ENCODE measurements at regions not wholly inside any gene's neighbourhood (a gene's known extent, or its start where the extent isn't known, plus 50 kb on each side); places are given as distances from the start of the nearest gene placed in this dataset.

DNA sequence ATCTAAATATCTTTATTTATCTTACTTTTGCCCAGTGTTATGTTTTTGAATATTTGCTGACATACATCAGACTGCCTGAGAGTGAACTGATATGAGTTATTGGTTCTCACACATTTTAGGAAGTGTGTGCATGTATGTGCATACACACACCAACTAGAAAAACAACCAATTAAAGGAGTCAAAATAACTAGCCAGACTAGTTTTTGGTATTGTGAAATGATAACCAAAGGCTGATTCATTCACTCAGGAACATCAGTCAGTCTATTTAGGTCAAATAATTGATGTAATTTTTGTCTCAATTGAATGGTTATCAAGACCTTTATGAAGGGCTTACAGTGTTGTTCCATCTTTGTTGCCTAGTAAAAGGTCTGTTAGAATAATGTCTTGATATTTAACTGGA, 369.3 kb upstream of the VRK2 start:
- no peak for DNase-seq
- no peaks in the 10 kb centered on the region for H3K27me3 ChIP-seq
- no peaks in the 10 kb centered on the region for H3K4me1 ChIP-seq
- H3K9me3 ChIP-seq: no peaks in the 10 kb centered on the region
- no peak overlapping the region for H3K4me3 ChIP-seq
- TF ChIP-seq POLR2A (IDR thresholded peaks at IDR 0.05): no peak
- H3K27ac ChIP-seq: no peak overlapping the region
- H3K36me3 ChIP-seq: no peaks in the 10 kb centered on the region

DNA sequence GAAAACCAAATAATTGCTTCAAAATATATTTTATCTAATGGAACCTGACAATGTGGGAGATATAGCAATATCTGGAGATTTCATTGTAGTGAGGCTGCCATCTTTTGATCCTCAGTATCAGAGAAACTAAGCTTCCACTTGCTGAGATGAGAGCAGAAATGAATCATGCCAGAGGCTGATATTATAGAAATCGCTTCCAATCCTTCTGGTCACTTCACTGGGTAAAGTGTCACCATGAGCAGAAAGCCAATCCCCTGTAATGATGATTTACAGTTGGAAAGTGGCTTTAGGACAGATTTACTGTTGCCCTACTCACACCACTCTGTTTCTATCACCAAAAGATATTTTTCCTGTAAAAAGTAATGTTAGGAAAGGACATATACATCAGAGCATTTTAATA, 365.0 kb upstream of the VRK2 start:
- TF ChIP-seq, protein P1, sequence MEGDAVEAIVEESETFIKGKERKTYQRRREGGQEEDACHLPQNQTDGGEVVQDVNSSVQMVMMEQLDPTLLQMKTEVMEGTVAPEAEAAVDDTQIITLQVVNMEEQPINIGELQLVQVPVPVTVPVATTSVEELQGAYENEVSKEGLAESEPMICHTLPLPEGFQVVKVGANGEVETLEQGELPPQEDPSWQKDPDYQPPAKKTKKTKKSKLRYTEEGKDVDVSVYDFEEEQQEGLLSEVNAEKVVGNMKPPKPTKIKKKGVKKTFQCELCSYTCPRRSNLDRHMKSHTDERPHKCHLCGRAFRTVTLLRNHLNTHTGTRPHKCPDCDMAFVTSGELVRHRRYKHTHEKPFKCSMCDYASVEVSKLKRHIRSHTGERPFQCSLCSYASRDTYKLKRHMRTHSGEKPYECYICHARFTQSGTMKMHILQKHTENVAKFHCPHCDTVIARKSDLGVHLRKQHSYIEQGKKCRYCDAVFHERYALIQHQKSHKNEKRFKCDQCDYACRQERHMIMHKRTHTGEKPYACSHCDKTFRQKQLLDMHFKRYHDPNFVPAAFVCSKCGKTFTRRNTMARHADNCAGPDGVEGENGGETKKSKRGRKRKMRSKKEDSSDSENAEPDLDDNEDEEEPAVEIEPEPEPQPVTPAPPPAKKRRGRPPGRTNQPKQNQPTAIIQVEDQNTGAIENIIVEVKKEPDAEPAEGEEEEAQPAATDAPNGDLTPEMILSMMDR (IDR thresholded peaks at IDR 0.05): no peak
- TF ChIP-seq POLR2A (IDR thresholded peaks at IDR 0.05): no peak
- Histone ChIP-seq H3K27ac (no peak overlapping the region), H3K27me3 (no peaks in the 10 kb centered on the region), H3K36me3 (no peaks in the 10 kb centered on the region), H3K9me3 (no peaks in the 10 kb centered on the region), H3K4me3 (no peak overlapping the region), H3K4me1 (no peaks in the 10 kb centered on the region)
- no peak for DNase-seq

DNA sequence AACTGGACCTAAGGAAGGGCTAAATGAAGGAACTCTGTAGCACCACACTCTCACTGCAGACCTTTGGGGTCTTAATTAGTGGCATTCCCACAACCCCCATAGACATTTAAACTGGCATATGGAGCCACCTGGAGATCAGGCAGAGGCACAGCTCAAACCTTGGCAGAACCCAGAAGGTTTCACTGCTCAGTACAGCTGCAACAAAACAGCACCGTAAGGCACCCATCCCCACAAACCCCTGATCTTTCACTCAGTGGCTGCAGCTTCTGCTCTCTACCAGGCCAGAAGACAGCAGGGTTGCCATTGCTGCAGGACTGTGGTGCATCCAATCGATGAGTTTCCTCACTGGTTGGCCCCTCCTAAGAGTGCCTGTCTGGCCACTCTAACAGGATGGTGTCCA, 361.6 kb upstream of the VRK2 start:
- Histone ChIP-seq H3K36me3 (no peaks in the 10 kb centered on the region), H3K27me3 (no peaks in the 10 kb centered on the region)

DNA sequence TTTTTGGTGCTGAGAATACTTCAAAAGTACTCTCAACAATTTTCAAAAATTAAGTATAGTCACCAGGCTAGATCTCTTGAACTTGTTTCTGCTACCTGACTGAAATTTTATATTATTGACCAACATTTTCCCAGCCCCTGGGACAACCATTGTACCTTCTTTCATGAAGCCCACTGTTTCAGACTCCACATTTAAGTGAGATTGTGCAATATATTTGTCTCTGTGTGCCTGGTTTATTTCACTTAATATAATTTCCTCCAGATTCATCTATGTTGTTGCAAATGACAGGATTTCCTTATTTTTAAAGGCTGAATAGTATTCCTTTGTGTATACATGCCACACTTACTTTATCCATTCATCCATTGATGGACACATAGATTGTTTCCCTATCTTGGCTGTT, 354.2 kb upstream of the VRK2 start:
- no peaks in the 10 kb centered on the region for H3K4me1 ChIP-seq
- no peak overlapping the region for H3K4me3 ChIP-seq
- TF ChIP-seq POLR2A (IDR thresholded peaks at IDR 0.05): no peak
- TF ChIP-seq, protein P1 (IDR thresholded peaks at IDR 0.05): no peak
- H3K36me3 ChIP-seq: no peaks in the 10 kb centered on the region
- H3K27ac ChIP-seq: no peak overlapping the region
- no peak for DNase-seq
- H3K9me3 ChIP-seq: no peaks in the 10 kb centered on the region
- no peaks in the 10 kb centered on the region for H3K27me3 ChIP-seq

More for the DNA sequence above, 361.6 kb upstream of the VRK2 start:
- no peaks in the 10 kb centered on the region for H3K4me1 ChIP-seq
- no peak for TF ChIP-seq POLR2A (IDR thresholded peaks at IDR 0.05)
- TF ChIP-seq, protein P1 (IDR thresholded peaks at IDR 0.05): no peak
- H3K27ac ChIP-seq: no peak overlapping the region
- no peaks in the 10 kb centered on the region for H3K9me3 ChIP-seq
- H3K4me3 ChIP-seq: no peak overlapping the region
- no peak for DNase-seq

DNA sequence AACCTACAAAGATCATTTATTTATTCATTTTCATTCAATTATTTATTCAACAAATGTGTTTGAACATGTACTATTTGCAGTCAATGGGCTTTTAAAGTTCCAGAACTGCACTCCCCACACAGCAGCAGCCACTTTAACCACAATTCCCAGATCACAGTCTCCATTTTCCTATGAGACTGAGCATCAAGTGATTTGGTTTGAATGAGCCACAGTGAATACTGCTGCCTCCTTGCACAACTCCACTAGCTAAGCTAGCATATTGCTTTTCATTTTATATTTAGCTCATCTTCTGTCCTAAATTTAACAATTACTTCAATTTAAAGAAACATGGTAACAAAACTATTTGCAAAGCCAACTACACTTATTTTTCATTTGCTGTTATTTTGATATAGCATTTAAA, 353.4 kb upstream of the VRK2 start:
- no peaks in the 10 kb centered on the region for H3K9me3 ChIP-seq
- H3K4me3 ChIP-seq: no peak overlapping the region
- no peak for TF ChIP-seq POLR2A (IDR thresholded peaks at IDR 0.05)
- TF ChIP-seq, protein P1 (IDR thresholded peaks at IDR 0.05): no peak
- H3K27me3 ChIP-seq: no peaks in the 10 kb centered on the region
- H3K36me3 ChIP-seq: no peaks in the 10 kb centered on the region
- DNase-seq: no peak
- H3K27ac ChIP-seq: no peak overlapping the region
- H3K4me1 ChIP-seq: no peaks in the 10 kb centered on the region

DNA sequence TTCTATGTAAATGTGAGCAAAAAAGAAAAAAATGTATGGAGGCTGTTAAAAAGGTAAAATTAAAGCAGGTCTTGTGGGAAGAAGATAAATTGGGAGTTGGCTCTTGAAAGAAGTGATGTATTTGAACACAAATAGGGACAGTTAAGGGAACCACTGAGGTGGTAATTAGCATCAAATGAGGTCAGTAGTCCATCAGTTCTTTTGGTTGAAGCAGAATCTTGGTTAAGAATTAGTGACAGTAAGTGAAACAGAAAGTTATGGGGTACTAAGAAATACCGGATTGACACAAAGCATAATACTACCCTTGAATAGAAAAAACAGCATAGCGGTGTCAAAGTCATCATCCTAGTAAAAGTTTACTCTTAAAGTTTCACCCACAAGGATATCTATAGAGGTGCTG, 352.6 kb upstream of the VRK2 start:
- Histone ChIP-seq H3K27me3 (no peaks in the 10 kb centered on the region), H3K27ac (no peak overlapping the region), H3K4me3 (no peak overlapping the region), H3K36me3 (no peaks in the 10 kb centered on the region), H3K4me1 (no peaks in the 10 kb centered on the region), H3K9me3 (no peaks in the 10 kb centered on the region)
- TF ChIP-seq POLR2A (IDR thresholded peaks at IDR 0.05): no peak
- TF ChIP-seq, protein P1 (IDR thresholded peaks at IDR 0.05): no peak
- DNase-seq: no peak
